ENCODE measurements at regions not wholly inside any gene's neighbourhood (a gene's known extent, or its start where the extent isn't known, plus 50 kb on each side); places are given as distances from the start of the nearest gene placed in this dataset.

GRCh38 chr3:162487138-162487537 lies 990.5 kb downstream of the OTOL1 start:
- no peak for DNase-seq

DNA sequence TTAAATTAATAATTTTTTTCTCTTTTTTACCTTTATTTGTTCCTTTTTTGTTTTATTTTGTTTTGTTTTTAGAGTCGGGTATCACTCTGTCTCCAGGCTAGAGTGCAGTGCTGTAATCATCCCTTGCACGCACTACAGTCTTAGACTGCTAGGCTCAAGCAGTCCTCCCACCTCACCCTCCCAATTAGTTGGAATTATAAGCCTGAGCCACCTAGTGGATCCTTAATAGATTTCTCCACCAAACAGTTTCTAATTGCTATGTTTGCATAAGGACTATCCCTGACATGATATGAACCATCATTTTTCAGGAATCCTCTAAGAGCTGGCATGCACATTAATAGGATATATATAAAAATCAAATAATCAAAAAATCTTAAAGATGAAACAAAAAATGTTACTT lies 993.2 kb downstream of the OTOL1 start:
- DNase-seq, result peak; percentile 57

- DNase-seq, result no peak
Observed at GRCh38 chr3:162491952-162492351, 995.3 kb downstream of the OTOL1 start.

GRCh38 chr3:162492446-162493081 lies 996.0 kb downstream of the OTOL1 start:
- DNase-seq, result peak; percentile 3

DNA sequence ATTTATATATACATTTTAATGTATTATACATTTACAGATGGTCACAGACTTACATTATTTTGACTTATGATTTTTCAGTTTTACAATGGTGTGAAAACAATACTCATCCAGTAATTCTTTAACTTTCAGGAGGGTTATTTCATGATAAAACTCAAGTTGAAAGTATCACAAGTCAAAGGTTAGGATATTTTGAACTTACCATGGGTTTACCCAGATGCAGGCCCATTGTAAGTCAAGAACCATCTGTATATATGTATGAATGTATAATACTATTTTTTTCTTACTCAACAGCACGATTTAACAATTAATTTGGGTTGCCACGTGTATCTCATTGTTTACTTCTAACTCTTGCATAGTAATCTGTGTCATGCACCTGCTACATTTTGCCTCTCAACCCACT lies 1002.0 kb downstream of the OTOL1 start:
- no peak for DNase-seq

DNA sequence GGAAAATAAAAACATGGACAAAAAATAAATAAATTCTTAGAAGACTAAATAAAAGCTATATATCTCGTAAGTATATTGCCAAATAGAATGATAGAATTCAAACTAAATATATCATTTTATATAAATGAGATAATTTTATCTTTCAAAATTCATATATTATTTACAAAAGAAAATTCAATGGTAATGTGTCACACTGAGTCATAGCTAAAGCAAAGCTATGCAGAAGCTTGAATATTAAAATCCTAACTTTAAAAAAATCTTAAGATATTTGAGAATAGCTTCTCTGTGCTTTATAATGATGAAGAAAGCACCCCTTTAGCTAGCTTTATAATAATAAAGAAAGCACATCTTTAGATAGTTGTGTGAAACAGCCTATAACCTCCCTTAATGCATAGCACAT lies 1010.8 kb downstream of the OTOL1 start:
- DNase-seq, result no peak

DNA sequence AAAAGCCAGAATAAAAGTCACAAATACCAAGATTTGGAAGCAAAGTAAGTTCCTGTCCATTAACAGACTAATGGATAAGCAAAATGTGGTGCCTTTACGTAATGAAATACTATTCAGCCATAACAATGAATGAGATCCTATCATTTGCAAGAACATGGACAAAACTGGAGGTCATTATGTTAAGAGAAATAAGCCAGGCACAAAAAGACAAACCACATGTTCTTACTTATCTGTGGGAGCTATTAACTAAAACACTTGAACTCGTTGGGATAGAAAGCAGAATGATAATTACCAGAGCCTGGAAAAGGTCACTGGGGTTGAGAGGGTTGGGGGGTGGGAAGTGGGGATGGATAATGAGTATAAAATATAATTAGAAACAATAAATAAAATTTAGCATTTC lies 1015.9 kb downstream of the OTOL1 start:
- no peak for DNase-seq

DNA sequence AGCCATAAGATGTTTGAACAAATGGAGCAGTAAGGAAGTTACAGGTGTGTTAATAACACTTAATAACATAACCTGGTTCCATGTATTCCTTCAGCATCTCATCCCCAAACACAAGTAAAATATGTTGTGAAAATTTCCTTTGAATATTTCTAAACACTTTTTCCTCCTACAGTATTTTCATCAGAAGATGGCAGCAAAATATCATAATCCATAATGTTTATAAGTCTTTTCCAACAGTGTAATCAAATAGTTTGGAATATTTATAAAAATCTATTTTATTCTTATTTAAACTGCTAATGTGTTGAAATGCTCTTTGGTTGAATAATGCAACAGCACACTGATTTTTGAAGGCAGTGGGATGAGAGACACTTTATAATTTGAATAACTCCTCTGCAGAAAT lies 1020.5 kb downstream of the OTOL1 start:
- DNase-seq, result peak; percentile 9

DNA sequence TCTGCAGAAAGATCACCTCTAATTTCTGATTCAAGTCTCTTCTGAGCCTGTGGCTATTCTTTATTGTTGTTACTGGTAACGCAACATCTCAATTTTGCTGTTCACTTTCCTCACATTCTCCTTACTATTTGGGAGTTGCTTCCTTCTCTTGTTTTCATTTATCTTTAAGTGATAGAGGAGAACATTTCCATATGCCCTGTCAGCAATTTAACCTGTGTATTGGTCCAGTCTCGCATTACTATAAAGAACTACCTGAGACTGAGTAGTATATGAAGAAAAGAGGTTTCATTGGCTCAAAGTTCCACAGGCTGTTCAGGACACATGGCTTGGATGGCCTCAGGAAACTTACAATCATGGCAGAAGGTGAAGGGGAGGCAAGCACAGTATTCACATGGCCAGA lies 1025.1 kb downstream of the OTOL1 start:
- DNase-seq, result no peak

- DNase-seq, result no peak
Observed at GRCh38 chr3:162525066-162525742, 1028.6 kb downstream of the OTOL1 start.

DNA sequence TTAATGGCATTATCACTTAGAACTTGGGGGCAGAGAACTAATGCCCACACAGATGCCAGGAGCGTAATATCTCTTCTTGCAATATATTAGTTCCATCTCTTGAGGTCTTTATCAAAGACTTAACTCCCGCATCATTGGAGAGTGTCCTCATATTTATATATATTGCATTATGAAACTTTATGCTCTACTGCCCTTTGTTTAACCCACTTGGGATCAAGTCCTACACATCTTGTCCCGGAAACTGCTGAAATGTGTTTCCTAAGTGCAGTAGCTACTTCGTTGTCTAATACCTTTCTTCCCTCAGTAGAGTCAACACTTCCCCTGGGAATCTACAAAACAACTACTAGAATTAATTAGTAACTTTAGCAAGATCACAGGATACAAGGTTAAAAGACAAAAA lies 1029.2 kb downstream of the OTOL1 start:
- no peak for DNase-seq

DNA sequence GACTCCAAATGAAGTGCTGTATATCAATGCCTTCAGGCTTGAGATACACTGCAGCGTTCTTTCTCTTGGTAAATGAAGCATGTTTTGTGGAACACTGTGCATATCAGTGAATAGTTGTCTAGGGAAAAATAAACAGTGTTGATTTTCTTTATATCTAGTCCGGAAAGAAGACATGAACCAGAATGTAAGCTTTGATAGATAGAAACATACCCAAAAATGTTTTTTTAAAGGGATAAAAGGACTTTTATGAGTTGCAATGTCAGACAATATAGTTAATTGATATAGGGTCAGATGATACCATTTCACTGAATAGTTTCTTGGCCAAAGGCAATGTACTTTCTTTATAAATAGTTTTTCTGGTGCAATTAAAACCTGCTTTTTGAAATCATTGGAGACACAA lies 1037.8 kb downstream of the OTOL1 start:
- DNase-seq, result no peak

DNA sequence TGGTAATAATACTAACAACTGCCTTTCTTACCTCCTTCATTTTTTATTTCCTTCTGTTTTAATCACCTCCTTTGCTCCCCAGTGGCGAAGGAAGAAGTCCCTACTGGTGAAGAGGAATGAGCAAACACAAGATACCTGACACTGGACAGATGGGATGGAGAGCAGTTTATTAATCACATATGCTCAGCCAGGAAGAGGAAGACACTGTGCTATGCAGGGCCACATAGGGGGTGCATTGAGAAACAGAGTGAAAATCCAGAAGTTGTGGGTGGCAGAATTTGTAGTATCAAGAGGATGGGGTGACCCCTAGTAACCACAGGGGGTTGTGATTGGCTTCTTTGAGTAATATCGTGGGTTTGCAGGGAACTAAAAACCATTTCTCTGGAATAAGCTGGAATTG lies 1041.9 kb downstream of the OTOL1 start:
- DNase-seq, result no peak

DNA sequence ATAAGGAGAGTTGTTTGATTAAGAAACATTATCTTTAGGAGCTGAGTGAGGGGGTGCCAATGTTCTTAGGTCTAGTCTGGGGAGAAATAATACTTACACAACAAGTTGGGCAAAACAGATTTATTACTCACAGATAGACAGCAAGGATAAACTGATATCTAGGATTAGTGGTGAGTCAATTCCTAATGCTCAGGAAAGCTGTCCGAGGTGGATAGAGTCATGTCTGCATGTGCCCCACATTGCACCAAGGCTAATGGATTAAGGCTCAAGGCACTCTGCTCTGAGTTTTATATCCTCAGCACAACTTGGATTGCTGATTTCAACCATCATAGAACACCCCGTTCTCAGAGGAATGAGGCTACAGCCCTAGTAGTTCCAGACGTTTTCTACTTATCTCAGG lies 1042.3 kb downstream of the OTOL1 start:
- no peak for DNase-seq

GRCh38 chr3:162540421-162540820 lies 1043.8 kb downstream of the OTOL1 start:
- no peak for DNase-seq

DNA sequence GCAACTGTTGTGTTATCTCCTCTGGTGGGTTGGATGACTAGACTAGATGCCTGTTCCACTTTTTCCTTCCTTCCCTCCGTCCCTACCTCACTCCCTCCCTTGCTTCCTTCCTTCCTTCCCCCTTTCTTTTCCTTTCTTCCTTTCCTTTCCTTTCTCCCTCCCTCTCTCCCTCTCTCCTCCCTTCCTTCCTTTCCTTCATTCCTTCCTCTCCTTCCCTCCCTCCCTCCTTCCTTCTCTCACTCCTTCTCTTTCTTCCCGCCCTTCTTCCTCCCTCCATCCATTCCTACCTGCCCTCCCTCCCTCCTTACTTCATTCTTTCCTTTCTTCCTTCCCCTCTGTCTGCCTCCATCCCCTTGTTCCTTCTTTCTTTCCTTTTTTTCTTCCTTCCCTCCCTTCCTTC lies 1045.3 kb downstream of the OTOL1 start:
- no peak for DNase-seq

- no peak for DNase-seq
Observed at GRCh38 chr3:162544246-162544645, 1047.6 kb downstream of the OTOL1 start.

DNA sequence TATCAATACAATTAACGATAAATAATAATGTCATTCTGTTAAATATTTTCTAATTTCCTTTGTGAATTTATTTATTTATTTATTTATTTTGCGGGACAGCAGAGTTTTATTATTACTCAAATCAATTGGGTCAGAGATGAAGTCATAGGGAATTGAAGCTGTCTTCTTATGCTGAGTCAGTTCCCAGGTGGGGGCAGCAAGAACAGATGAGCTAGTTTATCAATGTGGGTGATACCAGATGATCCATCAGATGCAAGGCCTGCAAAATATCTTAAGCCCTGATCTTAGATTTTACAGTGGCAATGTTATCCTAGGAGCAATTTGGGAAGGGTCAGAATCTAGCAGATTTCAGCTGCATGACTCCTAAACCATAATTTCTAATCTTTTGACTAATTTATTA lies 1050.3 kb downstream of the OTOL1 start:
- no peak for DNase-seq

DNA sequence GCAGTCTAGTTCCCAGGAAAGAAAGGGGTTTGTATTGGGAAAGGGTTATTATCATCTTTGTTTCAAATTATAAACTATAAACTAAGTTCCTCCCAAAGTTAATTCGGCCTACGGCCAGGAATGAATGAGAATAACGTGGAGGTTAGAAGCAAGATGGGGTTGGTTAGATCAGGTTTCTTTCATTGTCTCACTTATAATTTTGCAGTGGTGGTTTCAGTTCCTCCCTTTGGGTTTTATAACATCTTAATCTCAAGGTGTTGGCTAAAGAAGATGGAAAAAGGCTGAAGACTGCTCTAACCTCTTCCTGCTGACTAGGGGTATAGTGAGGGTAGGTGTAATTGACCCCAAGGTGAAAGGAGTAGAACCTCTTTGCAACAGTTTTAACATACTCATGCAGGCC lies 1050.7 kb downstream of the OTOL1 start:
- DNase-seq, result no peak

- DNase-seq, result no peak
Observed at GRCh38 chr3:162555761-162556160, 1059.2 kb downstream of the OTOL1 start.

- no peak for DNase-seq
Observed at GRCh38 chr3:162558016-162558415, 1061.4 kb downstream of the OTOL1 start.

DNA sequence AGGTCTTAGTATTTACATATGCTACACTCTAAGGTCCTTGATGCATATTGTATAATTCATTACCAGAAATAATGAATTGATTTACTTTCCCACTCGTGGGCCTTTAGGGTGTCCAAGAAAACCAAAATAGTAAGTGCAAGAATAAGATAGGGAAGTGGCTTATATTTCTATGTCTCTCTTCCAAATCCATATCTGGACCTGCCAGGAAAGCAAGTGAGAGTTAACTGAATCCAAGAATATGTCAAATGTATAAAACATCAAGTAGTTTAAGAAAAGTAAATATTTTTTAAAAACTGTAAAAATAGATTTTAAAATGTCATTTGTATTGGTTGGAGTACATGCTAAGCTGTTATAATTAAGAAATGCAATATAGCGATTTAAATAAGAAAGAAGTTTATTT lies 1072.1 kb downstream of the OTOL1 start:
- no peak for DNase-seq

DNA sequence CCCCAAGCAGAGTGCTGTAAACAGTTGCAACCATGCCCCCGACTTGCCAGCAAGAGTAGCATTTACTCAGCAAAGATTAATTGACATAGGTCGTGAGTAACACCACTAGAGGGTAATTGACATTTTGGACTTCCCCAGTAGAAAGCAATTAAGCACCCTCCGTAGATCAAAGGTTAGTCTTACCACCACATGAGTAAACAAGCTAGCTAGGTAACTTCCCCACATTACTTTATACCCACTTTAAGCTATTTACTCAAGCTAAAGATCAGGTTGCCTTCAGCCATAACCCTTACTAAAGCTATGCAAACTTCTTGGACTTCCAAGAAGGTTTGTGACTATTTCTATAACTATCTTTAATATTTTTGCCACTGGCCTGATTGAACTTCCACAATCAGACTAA lies 1072.7 kb downstream of the OTOL1 start:
- peak; percentile 76 for DNase-seq

GRCh38 chr3:162584986-162585385 lies 1088.4 kb downstream of the OTOL1 start:
- DNase-seq, result no peak

DNA sequence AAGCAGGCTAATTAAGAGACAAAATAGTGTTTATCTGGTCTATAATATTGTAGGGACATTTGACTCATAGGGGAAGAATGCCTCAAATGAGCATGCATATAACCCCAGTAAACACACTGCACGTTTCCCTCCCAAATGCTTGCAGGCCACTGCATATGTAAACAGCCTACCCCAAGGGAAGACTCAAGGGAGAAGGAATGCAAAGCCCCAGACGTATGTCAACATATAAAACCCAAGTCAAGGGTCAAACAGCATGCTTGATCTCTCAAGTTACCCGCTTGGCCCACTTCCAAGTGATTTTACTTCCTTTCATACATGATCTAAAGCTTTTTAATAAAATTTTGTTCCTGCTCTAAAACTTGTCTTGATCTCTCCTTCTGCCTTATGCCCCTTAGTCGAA lies 1090.0 kb downstream of the OTOL1 start:
- DNase-seq, result peak; percentile 57
